ENCODE measurements at regions not wholly inside any gene's neighbourhood (a gene's known extent, or its start where the extent isn't known, plus 50 kb on each side); places are given as distances from the start of the nearest gene placed in this dataset.

DNA sequence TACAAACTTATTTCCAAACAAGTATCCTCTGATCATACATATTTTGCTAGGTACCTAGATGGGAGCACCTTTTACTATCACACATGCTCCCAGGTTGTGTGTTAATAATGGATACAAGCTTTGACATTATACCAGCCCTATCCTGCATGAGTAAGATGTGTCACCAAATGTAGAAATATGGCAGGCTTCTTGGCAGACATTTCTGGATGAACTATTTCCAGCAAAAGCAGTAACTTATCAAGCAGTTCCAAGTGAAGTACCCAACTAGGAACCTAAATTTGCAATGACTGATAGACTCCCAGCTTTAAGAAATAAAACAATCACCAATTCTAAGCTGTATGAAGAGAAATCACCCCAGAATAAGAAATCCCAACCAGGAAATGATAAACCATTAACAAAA is 103.7 kb upstream of the TMEM72 start:
- no peak for TF ChIP-seq EP300 (IDR thresholded peaks at IDR 0.05)
- no peak for TF ChIP-seq CTCF (IDR thresholded peaks at IDR 0.05)
- no peak for TF ChIP-seq POLR2A (IDR thresholded peaks at IDR 0.05)
- DNase-seq (ENCODE audit: low spot score in 2 of 2), result no peak
- Histone ChIP-seq H3K27ac (no peak overlapping the region), H3K9me3 (no peaks in the 10 kb centered on the region), H3K4me3 (no peak overlapping the region), H3K36me3 (no peaks in the 10 kb centered on the region), H3K4me1 (peaks cover 0 to 14% (median 5%) of the 10 kb centered on the region in 4 donors), H3K27me3 (no peaks in the 10 kb centered on the region)

DNA sequence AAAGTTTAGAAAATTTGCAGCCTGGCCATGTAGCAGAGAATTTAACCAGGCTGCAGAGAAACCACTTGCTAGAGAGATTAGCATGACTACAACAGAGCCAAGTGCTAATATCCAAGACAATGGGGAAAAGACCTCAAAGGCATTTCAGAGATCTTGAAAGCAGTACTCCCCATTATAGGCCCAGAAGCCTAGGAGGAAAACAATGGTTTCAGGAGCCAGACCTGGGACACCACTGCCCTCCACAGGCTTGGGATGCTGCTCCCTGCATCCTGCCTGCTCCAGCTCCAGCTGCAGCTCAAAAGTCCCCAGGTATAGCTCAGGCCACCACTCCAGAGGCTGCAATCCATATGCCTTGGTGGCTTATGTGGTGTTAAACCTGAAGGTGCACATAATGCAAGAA is 101.5 kb upstream of the TMEM72 start:
- TF ChIP-seq EP300 (IDR thresholded peaks at IDR 0.05) (no peak), POLR2A (IDR thresholded peaks at IDR 0.05) (no peak)
- Histone ChIP-seq H3K27me3 (no peaks in the 10 kb centered on the region), H3K27ac (no peak overlapping the region), H3K4me3 (no peak overlapping the region), H3K36me3 (no peaks in the 10 kb centered on the region), H3K4me1 (peaks cover 0 to 14% (median 5%) of the 10 kb centered on the region in 4 donors), H3K9me3 (no peaks in the 10 kb centered on the region)
- DNase-seq (ENCODE audit: low spot score in 2 of 2), result no peak

- no peak overlapping the region for H3K27ac ChIP-seq
- no peak overlapping the region for H3K4me3 ChIP-seq
- no peaks in the 10 kb centered on the region for H3K36me3 ChIP-seq
- DNase-seq (ENCODE audit: low spot score in 2 of 2), result no peak
- no peaks in the 10 kb centered on the region for H3K9me3 ChIP-seq
- TF ChIP-seq POLR2A (IDR thresholded peaks at IDR 0.05) (no peak), EP300 (IDR thresholded peaks at IDR 0.05) (no peak), CTCF (IDR thresholded peaks at IDR 0.05) (no peak)
- 31 to 38% methylated on average over 3 of the region's 3 CpGs for WGBS, 2 donors
- H3K4me1 ChIP-seq, result peaks cover 0 to 14% (median 5%) of the 10 kb centered on the region in 4 donors
- no peaks in the 10 kb centered on the region for H3K27me3 ChIP-seq
Observed at GRCh38 chr10:44811072-44811471, 100.1 kb upstream of the TMEM72 start.

- Histone ChIP-seq H3K36me3 (no peaks in the 10 kb centered on the region), H3K4me1 (peaks cover 0 to 2% (median 0%) of the 10 kb centered on the region in 4 donors), H3K4me3 (no peak overlapping the region), H3K9me3 (no peaks in the 10 kb centered on the region), H3K27me3 (no peaks in the 10 kb centered on the region), H3K27ac (no peak overlapping the region)
- DNase-seq (ENCODE audit: low spot score in 2 of 2), result no peak
- no peak for TF ChIP-seq EP300 (IDR thresholded peaks at IDR 0.05)
- no peak for TF ChIP-seq POLR2A (IDR thresholded peaks at IDR 0.05)
- TF ChIP-seq CTCF (IDR thresholded peaks at IDR 0.05), result no peak
- 91 to 95% methylated on average over 3 of the region's 3 CpGs for WGBS, 2 donors
Observed at GRCh38 chr10:44813201-44813600, 97.9 kb upstream of the TMEM72 start.

- 45 to 66% methylated on average over 2 of the region's 2 CpGs for WGBS, 2 donors
- H3K4me1 ChIP-seq, result peaks cover 0 to 2% (median 0%) of the 10 kb centered on the region in 4 donors
- TF ChIP-seq EP300 (IDR thresholded peaks at IDR 0.05) (no peak), CTCF (IDR thresholded peaks at IDR 0.05) (no peak), POLR2A (IDR thresholded peaks at IDR 0.05) (no peak)
Observed at GRCh38 chr10:44814929-44815328, 96.2 kb upstream of the TMEM72 start.

GRCh38 chr10:44818041-44818649 is 93.0 kb upstream of the TMEM72 start:
- Histone ChIP-seq H3K27ac (no peak overlapping the region), H3K27me3 (no peaks in the 10 kb centered on the region), H3K36me3 (peaks cover 0 to 5% (median 0%) of the 10 kb centered on the region in 3 donors), H3K9me3 (no peaks in the 10 kb centered on the region), H3K4me1 (peaks cover 0 to 2% (median 0%) of the 10 kb centered on the region in 4 donors), H3K4me3 (no peak overlapping the region)
- WGBS, 2 donors, result 64 to 82% methylated on average over 6 of the region's 6 CpGs
- no peak for DNase-seq (ENCODE audit: low spot score in 2 of 2)
- no peak for TF ChIP-seq CTCF (IDR thresholded peaks at IDR 0.05)
- no peak for TF ChIP-seq POLR2A (IDR thresholded peaks at IDR 0.05)
- no peak for TF ChIP-seq EP300 (IDR thresholded peaks at IDR 0.05)

More at GRCh38 chr10:44814929-44815328, 96.2 kb upstream of the TMEM72 start:
- Histone ChIP-seq H3K27ac (no peak overlapping the region), H3K9me3 (no peaks in the 10 kb centered on the region), H3K4me3 (no peak overlapping the region), H3K36me3 (no peaks in the 10 kb centered on the region), H3K27me3 (no peaks in the 10 kb centered on the region)
- no peak for DNase-seq (ENCODE audit: low spot score in 2 of 2)
